HG03432 (cell line): ENCODE measurements at regions not wholly inside any gene's neighbourhood (a gene's known extent, or its start where the extent isn't known, plus 50 kb on each side); places are given as distances from the start of the nearest gene placed in this dataset.
"Not testable (repeated sequence)": the region's sequence is repeated elsewhere in the genome, so short reads cannot be mapped to it uniquely, and the experiment has no call there.

Experiments
- ATAC-seq: cut with Tn5 transposase; IDR thresholded peaks from one replicate; pipeline ENCODE4 v1.9.1; 2021; ENCODE audit warnings: mild to moderate bottlenecking, moderate library complexity; ENCODE audit not compliant: unreplicated experiment

- no peak for ATAC-seq
These were observed 518.6 kb downstream of the GRIN2A start for GRCh38 chr16:9663588-9663987.

GRCh38 chr16:9665851-9666271 is 516.4 kb downstream of the GRIN2A start:
- no peak for ATAC-seq

GRCh38 chr16:9666834-9667480 is 515.3 kb downstream of the GRIN2A start:
- no peak for ATAC-seq

- ATAC-seq, result no peak
These were observed 512.2 kb downstream of the GRIN2A start for GRCh38 chr16:9670033-9670432.

- not testable (repeated sequence) for ATAC-seq
These were observed 511.6 kb downstream of the GRIN2A start for GRCh38 chr16:9670616-9671015.

- ATAC-seq, result not testable (repeated sequence)
These were observed 505.5 kb downstream of the GRIN2A start for GRCh38 chr16:9676560-9677300.

GRCh38 chr16:9677301-9677653 is 505.0 kb downstream of the GRIN2A start:
- ATAC-seq, result no peak

GRCh38 chr16:9679213-9679767 is 502.9 kb downstream of the GRIN2A start:
- no peak for ATAC-seq

GRCh38 chr16:9680019-9680655 is 502.1 kb downstream of the GRIN2A start:
- ATAC-seq, result no peak

- no peak for ATAC-seq
These were observed 501.3 kb downstream of the GRIN2A start for GRCh38 chr16:9680968-9681367.

- no peak for ATAC-seq
These were observed 500.7 kb downstream of the GRIN2A start for GRCh38 chr16:9681508-9681907.

- ATAC-seq, result no peak
These were observed 499.9 kb downstream of the GRIN2A start for GRCh38 chr16:9682320-9682719.

- ATAC-seq, result no peak
These were observed 498.6 kb downstream of the GRIN2A start for GRCh38 chr16:9683677-9684076.

GRCh38 chr16:9687737-9688319 is 494.4 kb downstream of the GRIN2A start:
- no peak for ATAC-seq

GRCh38 chr16:9689597-9689996 is 492.6 kb downstream of the GRIN2A start:
- ATAC-seq, result no peak

- ATAC-seq, result no peak
These were observed 487.1 kb downstream of the GRIN2A start for GRCh38 chr16:9695152-9695551.
